ENCODE measurements at regions not wholly inside any gene's neighbourhood (a gene's known extent, or its start where the extent isn't known, plus 50 kb on each side); places are given as distances from the start of the nearest gene placed in this dataset.

DNA sequence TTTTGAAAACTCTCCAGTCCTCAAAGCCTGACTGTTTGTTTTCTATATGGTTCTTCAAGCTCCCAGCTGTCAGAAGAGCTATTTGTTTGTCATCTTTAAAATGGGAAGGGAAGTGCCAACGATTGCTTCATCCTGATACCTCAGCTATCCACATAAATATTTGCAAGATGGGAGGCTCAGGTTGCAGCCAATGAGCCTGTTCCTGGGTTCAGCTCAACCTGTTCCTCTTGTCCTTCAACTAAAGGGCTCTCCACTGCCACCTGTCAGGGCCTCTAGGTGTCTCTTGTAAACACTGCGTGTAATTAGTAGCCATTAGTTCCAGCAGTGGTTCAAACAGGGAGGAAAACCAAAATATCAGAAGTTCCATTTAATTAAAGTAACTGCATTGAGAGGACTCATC lies 445.1 kb downstream of the AJAP1 start:
- DNase-seq (no peak), ATAC-seq (no peak)
- H3K4me3 ChIP-seq = no peak overlapping the region
- H3K27me3 ChIP-seq = no peaks in the 10 kb centered on the region
- no peak overlapping the region for H3K27ac ChIP-seq
- no peaks in the 10 kb centered on the region for H3K9me3 ChIP-seq
- TF ChIP-seq CTCF (IDR thresholded peaks at IDR 0.05) (no peak), POLR2A (IDR thresholded peaks at IDR 0.05) (no peak)
- H3K4me1 ChIP-seq = no peaks in the 10 kb centered on the region
- H3K36me3 ChIP-seq = no peaks in the 10 kb centered on the region
- 19% methylated on average over 2 of the region's 2 CpGs for WGBS (ENCODE audit: insufficient coverage, low coverage, low lambda C conversion rate, missing lambda C conversion rate)
- intact Hi-C loops (cut with DNase I) = no loop called here

GRCh38 chr1:5098981-5099385 lies 444.6 kb downstream of the AJAP1 start:
- 54% methylated on average over 4 of the region's 5 CpGs for WGBS (ENCODE audit: insufficient coverage, low coverage, low lambda C conversion rate, missing lambda C conversion rate)

DNA sequence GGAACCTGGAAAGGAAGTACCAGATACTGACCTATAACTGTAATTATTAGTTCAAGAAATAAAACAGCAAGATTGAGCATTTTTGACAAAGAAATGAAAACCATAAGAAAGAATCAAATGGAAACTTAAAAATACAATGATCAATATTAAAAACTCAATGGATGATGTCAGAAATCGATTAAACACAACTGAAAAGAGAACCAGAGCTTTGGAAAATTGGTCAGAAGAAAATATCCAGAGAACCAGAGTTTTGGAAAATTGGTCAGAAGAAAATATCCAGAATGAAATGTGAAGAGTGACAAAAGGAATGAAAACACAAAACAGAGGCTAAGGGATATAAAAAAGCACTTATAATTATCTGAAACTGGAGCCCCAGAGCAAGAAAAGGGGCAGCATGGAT lies 438.6 kb downstream of the AJAP1 start:
- intact Hi-C loops (cut with DNase I) = no loop called here
- no peak for ATAC-seq
- Histone ChIP-seq H3K27ac (no peak overlapping the region), H3K4me1 (no peaks in the 10 kb centered on the region), H3K4me3 (no peak overlapping the region), H3K27me3 (no peaks in the 10 kb centered on the region), H3K36me3 (no peaks in the 10 kb centered on the region), H3K9me3 (peaks cover 0 to 4% (median 0%) of the 10 kb centered on the region in 4 donors)
- TF ChIP-seq POLR2A (IDR thresholded peaks at IDR 0.05) (no peak), CTCF (IDR thresholded peaks at IDR 0.05) (no peak)
- 0% methylated on average over 1 of the region's 1 CpG for WGBS (ENCODE audit: insufficient coverage, low coverage, low lambda C conversion rate, missing lambda C conversion rate)
- DNase-seq = no peak

More at GRCh38 chr1:5098981-5099385, 444.6 kb downstream of the AJAP1 start:
- intact Hi-C loops (cut with DNase I) = no loop called here
- Histone ChIP-seq H3K36me3 (no peaks in the 10 kb centered on the region), H3K4me1 (no peaks in the 10 kb centered on the region), H3K27ac (no peak overlapping the region), H3K27me3 (no peaks in the 10 kb centered on the region), H3K4me3 (no peak overlapping the region), H3K9me3 (no peaks in the 10 kb centered on the region)
- ATAC-seq (no peak), DNase-seq (no peak)
- TF ChIP-seq POLR2A (IDR thresholded peaks at IDR 0.05) (no peak), CTCF (IDR thresholded peaks at IDR 0.05) (no peak)

GRCh38 chr1:5084676-5085075 lies 430.3 kb downstream of the AJAP1 start:
- intact Hi-C loops (cut with DNase I) = no loop called here
- no peaks in the 10 kb centered on the region for H3K4me1 ChIP-seq
- H3K4me3 ChIP-seq = no peak overlapping the region
- H3K27me3 ChIP-seq = no peaks in the 10 kb centered on the region
- no peak overlapping the region for H3K27ac ChIP-seq
- no peak for DNase-seq
- TF ChIP-seq CTCF (IDR thresholded peaks at IDR 0.05) = no peak
- no peak for TF ChIP-seq POLR2A (IDR thresholded peaks at IDR 0.05)
- no peaks in the 10 kb centered on the region for H3K9me3 ChIP-seq
- no peak for ATAC-seq
- WGBS (ENCODE audit: insufficient coverage, low coverage, low lambda C conversion rate, missing lambda C conversion rate) = 42% methylated on average over 4 of the region's 4 CpGs
- H3K36me3 ChIP-seq = no peaks in the 10 kb centered on the region

- DNase-seq (no peak), ATAC-seq (no peak)
- no peak overlapping the region for H3K27ac ChIP-seq
- H3K27me3 ChIP-seq = no peaks in the 10 kb centered on the region
- no peak overlapping the region for H3K4me3 ChIP-seq
- intact Hi-C loops (cut with DNase I) = no loop called here
- 20% methylated on average over 1 of the region's 1 CpG for WGBS (ENCODE audit: insufficient coverage, low coverage, low lambda C conversion rate, missing lambda C conversion rate)
- no peaks in the 10 kb centered on the region for H3K4me1 ChIP-seq
- no peaks in the 10 kb centered on the region for H3K9me3 ChIP-seq
- no peaks in the 10 kb centered on the region for H3K36me3 ChIP-seq
- TF ChIP-seq POLR2A (IDR thresholded peaks at IDR 0.05) = no peak
- TF ChIP-seq CTCF (IDR thresholded peaks at IDR 0.05) = no peak
These were observed 412.8 kb downstream of the AJAP1 start for GRCh38 chr1:5067246-5067645.

Data from right lobe of liver (tissue), 6 donors.